NCI-H2171 treated with DMSO at 0.1 percent for 48 hours (cell line): ENCODE measurements at regions not wholly inside any gene's neighbourhood (a gene's known extent, or its start where the extent isn't known, plus 50 kb on each side); places are given as distances from the start of the nearest gene placed in this dataset.

ENCODE experiments used
- DNase-seq: peaks from one replicate; lab custom pipeline; 2025; lab: John Stamatoyannopoulos, UW

DNA sequence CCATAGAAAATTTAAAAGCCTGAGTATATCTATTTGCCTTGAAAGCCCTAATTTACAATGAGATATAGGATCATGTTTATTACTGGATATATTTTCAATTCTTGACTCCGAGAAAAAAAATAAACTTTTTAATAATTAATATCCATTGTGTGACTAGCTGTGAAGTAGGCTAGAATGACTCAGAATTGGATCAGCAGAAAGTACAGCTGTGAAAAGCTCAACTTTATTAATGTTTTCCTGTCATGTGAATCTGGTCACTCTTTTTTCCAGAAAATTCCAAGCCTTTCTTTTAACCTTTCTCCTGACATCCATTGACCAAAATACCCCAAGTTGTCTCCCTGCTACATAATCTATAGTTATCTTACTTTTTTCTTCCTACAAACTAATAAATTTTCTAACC is 171.8 kb upstream of the PACRGL start:
- no peak for DNase-seq

DNA sequence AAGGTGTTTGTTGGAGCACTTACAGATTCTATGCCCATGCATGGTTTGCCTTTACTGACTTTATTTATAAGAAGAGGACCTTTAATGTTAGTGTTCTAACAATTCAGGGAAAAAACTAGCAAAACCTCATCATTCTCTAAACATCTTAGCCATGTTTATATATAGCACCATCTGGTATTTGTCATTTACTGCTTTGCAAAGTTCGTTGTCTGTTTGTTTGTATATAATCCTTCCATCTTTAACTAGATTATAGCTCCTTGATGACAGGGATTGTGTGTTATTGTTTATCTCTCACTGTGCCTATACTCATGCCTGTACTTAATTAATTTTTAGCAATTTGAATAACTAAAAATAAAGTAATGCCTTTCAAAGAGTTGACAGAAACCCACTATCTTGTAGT is 170.6 kb upstream of the PACRGL start:
- no peak for DNase-seq

DNA sequence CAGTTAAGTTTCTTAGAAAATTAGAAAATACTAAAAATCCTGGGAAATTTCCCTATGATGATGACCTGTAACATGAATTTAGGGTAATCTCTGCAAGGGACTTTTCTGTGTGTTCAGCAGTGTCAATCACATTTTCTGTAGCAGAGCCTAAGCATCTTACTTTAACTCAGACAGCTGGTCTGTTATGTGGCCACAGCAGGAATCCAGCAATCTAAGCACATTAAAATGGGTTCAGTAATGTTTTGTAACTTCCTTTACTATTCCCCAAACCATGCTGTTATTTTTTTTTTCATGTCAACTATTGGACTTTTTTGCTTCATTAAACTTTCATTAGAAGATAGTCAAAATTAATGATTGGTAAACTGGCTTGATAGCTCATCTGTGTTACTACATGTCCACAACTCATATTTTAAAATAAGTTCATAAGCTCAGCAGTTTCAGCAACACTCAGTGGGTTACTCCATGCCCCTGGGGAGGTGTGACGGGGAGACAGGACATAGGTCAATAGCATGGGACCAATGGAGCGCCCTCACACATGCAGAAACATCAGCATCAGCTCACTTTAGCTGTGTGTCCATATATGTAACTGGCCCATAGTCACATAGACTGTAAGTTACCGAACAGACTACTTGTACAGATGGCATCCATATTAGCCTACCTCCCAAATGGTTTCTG is 168.0 kb upstream of the PACRGL start:
- no peak for DNase-seq

DNA sequence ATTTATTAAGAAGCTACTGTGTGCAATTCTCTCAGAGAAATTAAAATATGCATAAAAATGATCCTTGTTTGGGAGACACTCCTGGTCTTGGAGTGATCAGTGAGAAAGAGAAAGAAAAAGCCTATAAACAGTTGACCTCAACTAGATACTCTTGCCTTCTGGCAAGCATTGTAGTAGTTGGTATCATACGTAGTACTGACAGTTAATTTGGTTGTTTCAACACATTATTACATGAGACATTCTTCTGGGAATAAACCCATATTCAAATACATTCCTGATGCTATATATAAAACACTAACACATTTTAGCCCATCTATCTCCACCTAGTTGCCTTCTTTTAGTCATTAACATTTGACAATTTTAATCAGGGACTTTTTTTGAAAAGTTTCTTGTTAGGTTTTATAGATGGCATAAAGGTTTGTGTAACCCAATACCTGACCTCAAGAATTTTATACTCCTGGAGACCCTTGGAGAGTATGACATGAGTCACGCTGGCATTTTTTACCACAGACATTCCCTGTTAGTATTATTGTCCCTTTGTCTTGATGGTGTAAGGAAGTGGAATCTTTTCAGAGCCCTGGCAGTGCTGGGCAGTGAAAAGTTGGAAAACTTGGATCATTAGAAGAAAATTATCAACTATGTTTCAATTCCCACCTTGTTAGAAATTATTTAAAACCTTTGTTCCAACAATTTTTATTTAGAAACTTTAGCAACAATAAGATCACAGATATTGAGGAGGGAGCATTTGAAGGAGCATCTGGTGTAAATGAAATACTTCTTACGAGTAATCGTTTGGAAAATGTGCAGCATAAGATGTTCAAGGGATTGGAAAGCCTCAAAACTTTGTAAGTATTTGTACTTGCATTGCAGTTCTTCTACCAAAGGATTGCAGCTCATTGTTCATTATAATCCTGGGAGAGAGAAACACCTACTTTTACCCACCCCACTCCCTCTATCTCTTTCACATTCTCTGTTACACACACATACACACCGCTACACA is 167.1 kb upstream of the PACRGL start:
- DNase-seq: no peak

DNA sequence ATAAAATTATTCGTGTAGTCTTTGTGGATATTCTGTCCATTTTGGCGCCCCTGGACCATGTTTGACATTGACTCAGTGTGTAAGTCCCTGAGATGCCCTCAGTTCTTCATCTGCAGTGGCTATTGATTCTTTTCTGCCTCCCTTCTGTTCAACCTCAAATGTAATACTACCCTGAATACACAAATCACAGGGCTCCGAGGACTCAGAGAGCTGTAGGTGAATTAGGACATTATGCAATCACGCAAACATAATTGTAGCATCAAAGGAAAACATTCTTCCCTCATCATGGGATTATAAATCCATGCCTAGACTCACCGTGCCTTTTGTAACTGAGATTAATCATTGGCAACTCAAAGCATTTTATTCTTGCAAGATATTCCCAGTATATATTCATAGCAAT is 161.4 kb upstream of the PACRGL start:
- peak; percentile 46 for DNase-seq

DNA sequence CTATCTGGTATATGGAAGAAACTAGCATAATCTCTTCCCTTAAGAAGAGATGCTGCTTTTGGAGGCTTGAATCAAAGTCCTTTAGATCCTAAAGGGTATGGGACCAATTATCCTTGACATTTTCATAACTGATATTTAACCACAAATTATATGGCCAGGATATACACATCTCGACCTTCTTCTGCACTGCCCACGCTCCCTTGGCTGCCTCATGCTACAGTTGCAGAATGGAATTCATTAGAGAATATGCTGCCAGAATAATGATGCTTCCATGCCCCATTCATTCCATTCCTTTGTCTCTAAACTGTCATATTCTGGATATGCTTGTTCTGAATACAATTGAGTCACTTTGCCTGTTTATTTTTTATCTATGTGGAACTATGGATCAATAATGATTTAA is 157.1 kb upstream of the PACRGL start:
- DNase-seq: no peak

DNA sequence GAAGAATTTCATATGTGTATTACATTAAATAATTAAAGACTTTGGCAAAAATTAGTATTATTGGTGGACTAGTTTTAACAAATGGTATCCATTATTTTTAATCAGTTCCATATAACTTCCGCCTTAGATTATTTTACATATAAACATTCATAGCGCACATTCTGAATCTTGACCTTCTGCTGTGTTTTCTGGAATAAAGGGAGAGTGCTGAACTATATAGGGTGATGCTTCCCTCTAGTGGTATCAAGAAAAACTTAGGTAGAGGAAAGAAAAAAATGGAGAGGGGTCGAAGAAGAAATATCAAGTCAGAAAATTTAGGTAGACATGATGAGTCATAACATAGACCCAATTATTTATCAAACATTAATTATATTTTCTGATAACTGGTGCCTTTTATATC is 155.6 kb upstream of the PACRGL start:
- DNase-seq: peak; percentile 66

DNA sequence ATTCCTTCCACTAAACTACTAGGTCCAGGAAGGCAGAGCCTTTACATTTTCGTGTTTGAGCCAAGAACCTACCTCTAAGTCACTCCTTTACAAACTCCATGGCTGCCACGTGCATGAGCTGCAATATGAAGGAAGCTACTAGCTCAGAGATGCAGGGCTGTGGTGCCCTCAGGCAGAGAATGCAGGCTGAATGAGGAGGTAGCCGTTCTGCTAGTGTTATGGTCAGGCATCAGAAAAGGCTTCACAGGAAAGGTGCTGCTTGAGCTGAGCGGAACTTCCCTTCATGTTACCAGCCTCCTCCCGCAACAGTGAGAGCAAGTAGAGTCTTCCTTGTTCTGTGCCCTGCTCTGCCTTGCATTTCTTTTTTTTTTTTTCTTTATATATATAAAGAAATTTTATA is 148.3 kb upstream of the PACRGL start:
- no peak for DNase-seq

DNA sequence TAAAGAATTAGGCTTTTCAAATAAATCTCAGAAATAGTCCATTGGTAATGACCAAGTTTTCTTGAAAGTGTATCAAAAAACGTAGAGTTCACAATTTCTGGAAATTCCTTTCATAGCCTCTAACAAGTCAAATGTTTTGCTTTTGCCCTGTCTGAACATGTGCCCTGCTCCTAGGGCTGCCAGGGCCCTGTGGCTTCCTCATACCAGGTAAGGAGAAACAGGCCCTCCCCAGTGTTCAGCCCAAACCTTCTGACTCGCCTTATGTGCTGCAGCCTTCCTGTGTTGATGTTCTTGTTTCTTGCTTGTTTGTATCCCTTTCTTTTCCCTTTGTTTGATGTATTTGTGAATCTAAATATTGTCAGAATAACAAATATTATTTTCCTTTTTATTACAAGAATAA is 146.1 kb upstream of the PACRGL start:
- no peak for DNase-seq

DNA sequence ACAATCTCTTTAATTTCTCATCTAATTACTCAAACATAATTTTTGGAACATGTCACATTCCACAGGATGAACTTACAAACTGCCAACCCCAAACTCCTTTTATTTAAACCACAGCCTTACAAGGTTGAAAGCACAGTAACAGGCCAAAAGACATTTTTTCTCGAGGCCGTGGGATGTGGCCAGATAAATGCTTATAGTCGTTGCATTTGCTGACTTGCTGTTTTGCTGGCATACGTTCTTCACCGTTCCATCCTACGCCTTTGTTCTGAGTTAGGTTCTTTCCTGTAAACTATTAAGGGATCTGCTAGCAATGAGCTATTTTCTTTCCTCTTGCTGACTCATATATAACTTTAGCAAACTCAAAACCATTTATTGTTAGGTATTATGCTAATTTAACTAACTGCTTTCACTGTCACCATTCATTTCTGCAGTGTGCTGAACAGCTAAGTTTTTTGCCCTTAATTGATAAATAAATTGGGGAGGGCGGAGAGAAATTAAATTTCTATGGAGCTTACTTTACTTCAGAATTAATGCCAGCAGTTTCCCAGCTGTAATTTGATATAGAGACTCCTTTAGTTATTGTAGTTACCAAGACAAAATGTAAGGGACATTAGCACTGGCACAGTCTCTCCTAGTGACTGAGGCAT is 135.1 kb upstream of the PACRGL start:
- DNase-seq: no peak

DNA sequence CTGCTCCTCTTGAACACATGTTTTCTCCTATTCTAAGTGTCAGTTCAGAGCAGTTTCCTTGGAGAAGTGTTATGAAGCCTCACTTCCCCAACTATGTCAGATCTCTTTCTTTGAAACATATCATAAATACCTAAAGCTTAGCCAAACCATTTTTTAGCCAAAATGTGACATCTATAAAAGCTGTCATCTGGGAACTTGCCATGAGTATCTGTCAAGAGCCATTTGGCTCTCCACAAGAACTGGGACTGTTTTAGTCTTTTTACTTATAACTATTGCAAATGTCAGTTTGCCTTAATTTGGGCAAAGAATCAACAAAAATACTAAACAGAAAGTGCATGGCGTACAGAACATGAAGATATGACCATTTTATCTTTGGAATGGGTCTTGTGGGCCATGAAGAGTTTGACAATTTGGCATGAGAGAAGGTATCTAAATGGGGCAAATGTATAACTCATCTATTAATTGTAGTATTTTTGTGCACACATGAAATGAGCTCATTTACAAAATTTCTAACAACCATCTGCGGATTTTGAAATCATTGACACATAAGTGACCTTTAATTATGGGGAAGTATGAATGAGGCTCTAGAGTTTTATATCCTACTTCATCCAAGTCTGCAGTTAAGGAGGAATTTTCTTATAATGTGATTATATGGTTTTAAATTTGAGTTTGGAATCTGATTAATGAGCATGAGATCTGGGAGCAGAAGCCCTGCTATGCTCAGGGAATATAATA is 129.1 kb upstream of the PACRGL start:
- DNase-seq: no peak

DNA sequence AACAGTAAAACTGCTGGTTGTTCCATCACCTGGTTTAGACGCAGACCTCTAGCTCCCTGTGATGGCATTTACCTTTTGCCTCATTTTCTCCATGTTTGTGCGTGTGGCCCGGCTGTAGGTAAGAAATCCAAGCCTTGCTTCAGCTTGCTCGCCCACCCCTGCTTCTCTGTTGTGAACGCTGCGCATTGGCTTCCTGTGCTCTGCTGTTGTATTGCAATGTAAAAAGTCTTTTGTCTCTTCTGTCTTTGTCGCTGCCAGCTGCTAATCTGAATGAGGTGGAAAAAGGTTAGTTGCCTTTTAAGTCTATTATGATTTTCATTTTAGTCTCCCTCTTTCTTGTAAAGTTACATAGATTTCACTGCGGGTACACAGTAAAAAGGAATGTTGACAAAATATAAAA is 127.3 kb upstream of the PACRGL start:
- no peak for DNase-seq

DNA sequence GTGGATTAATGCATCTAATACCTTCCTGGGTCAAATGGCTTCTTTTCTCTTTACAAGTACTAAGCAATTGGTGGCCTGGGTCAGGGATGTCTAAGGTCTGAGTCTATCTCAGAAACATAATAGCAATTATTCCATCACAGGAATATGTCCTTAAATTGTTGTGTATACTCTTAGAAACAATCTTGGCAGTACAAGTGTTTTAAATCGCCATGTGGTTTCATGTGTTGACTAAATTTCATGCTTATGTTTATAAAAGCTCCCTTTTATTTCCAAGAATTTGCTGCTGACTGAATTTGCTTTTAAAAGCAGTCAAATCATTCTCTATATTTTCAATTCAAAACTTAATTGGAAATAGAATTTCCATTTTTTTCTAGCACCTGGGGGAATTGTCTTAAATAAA is 125.3 kb upstream of the PACRGL start:
- no peak for DNase-seq

DNA sequence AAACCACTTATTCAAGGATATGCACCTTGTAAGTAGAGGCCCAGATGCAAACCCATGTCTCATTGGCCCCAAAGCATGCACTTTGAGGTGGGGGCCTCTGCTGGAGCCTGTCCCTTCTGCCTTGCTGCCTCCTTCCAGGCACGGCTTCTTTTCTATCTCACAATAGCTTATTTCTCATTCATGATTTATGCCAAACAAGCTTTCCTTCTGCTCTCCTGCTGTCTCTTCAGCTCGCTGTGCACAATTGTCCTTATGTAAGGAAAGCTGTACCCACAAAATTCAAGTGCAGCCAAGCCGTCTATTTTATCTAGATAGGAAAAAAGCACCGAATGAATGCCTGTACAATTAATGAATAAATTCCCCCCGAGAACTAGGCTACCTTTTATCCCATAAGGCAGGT is 124.8 kb upstream of the PACRGL start:
- DNase-seq: no peak

DNA sequence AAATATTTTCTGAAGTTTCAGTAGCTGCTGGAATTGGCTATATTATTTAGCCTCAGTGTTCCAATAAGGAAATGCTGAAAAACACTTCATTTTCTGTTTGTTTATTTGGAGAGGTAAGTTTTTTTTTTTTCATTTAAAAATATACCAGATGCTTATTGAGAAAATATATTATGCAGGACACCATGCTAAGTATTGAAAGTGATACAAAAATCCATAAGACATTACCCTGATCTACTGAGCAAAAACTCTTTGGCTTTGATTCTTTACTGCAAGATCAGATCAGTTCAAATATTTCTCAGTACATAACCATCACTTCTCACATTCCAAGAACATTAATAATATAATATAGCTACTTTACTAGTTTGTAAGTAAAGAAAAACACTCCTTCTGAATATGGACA is 123.4 kb upstream of the PACRGL start:
- DNase-seq: no peak

DNA sequence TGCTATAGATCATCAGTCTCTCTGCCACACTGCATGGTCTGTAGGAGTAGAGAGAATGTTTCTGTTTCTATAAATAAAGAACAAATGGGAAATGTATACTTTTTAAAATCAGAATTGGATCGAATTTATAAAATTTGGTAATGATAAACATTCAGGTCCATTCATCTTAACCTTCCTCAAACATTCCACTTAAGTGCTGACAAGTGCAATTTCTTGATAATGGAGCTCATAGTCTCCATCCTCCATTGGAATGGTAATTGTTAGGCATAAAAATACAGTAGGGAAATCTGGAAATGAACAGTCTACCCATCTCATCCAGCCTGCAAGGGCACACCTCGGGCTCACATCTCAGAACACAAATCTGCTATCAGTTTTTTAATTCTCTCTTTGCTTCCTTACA is 122.6 kb upstream of the PACRGL start:
- DNase-seq: no peak

DNA sequence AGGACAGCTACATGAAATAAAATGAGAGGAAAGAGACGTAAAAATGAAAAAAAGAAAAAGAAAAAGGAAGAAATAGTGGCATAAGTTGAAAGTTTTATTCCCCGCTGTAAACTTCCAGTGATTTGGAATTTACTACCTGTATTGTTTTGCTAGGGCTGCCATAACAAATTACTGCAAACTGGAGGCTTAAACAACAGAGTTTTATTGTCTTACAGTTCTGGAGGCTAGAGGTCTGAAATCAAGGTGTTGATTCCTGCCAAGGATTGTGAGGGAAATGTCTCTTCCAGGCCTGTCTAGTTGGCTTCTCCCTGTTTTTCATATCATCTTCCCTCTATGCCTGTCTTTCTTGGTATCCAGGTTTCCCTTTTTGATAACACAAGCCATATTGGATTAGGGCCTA is 119.4 kb upstream of the PACRGL start:
- no peak for DNase-seq

DNA sequence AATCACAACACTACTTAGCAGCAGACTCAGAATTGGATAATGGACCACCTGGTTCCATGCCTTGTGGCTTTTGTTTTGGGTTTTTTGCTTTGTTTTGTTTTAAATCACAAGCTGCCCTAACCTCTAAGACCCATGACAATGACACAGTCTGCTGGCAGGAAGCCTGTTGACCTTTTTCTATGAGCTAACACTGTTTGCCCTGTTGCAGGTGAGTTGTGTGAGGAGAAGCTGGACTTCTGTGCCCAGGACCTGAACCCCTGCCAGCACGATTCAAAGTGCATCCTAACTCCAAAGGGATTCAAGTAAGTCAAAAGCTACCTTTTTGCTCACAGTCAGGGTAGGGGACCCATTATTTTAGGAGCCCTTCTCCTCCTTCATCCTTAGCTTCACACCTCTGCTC is 110.8 kb upstream of the PACRGL start:
- DNase-seq: no peak

DNA sequence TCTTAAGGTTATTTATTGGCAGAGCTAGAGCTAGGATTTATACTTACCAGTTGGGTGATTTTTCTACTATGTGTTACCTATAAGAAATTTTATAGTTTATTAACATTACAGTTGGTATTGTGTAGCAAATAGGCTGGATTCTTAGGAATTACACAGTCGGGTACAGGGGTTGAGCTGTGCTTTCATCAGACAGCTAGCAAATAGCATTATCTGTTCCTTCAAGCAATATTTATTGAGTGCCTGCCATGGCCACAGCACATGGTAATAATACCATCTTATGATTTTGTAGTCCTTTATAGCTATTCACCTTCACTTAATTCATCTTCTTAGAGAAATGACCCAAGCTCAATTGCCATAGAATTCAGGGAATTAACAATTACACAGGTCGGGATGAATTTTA is 109.4 kb upstream of the PACRGL start:
- no peak for DNase-seq

DNA sequence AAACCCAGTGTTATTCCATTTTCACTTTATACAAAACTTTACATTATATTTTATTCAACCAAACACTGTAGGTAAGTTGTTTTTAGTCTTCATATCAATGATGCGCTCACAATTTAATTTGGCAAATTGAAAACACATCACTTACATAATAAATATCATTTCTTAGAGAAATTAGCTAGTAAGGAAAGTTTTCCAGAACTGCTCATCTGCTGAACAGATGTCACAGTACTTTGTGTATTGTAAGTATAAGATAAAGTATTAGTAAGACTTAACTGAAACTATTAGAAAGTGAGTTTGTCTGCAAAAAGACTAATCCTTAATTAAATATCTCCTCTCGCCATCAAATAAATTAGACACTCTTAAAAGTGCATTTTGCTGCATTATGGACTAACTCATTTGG is 108.7 kb upstream of the PACRGL start:
- no peak for DNase-seq

DNA sequence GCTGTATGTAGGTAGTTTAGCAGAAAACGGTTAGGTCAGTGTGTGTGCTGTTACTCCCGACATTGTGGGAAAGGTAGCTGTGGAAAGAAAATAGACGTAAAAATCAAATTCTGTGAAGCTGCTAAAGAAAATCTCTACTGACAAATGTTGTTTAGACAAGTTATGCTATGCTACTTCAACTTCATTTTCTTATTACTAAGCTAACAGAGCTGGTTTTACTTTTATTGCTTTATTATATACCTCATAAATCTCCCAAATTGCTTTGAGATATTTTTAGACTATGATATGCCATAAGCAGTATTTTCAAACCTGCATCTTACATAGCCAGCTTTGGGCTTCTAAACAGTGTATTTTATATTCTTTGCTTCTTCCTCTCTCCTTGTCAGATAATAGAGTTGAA is 108.2 kb upstream of the PACRGL start:
- DNase-seq: no peak

DNA sequence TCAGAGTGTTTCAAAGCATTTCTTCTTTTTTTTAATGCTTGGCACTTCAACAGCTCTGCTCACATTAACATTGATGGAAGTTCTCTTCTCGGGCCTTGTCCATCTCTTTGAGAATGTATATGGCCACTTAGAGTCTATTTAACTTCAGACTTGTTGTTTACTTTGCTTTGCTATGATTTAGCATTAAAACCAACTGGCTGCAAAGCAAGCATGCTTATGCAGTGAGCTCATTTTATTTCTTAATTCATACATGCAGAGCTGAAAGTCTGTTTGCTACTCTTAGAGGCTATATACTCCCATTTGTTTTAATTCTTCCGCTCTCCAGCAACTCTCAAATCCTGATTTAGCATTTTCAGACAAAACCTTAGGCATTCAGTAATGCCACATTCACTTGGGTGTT is 107.6 kb upstream of the PACRGL start:
- DNase-seq: no peak
